ENCODE measurements at regions not wholly inside any gene's neighbourhood (a gene's known extent, or its start where the extent isn't known, plus 50 kb on each side); places are given as distances from the start of the nearest gene placed in this dataset.

DNA sequence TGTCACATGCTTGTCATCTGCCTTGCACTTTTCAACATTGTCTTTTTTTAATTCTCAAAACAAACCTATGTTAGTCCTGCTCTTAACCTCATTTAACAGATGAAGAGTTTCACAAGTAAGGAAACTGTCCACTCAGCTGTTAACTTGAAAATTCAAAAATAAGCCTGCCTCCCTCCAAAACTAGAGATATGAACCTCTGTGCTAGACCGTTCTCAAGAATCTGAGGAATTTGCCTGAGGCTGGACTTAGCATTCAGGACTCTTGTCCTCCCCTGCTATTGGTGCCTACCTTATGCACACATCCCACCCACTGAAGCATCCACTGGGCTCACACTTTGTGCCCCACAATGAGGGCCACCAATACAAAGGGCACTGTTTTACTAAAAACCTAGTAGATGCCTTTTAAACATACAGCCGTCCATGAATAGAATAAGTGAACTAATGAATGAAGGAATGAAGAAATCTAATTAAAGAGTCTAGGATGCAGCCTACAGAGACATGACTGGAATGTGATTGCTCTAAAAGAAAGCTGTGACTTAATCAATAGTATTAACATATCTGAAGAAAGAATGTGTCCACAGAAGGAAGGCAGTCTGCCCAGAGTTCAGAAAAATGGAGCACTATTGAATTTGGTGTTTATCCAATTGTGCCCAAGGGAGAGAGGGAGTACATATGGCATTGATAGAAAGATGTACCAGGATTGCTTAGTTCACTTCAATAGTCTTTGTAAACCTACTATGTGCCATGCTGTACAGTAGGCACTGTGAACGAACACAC, 238.5 kb downstream of the SPTSSA start:
- FAIRE-seq (no peak), DNase-seq (ENCODE audit: low read depth, low spot score) (no peak)
- no peak overlapping the region for H3K4me2 ChIP-seq (ENCODE audit: control insufficient read depth, extremely low read depth, insufficient read depth, low read depth, low read length)
- peaks cover 32% of the 10 kb centered on the region for H3K4me1 ChIP-seq (ENCODE audit: control insufficient read depth, extremely low read depth, insufficient read depth, low read length)
- no peak overlapping the region for H3K9ac ChIP-seq (ENCODE audit: control insufficient read depth, extremely low read depth, insufficient read depth, low read length)
- H3K27me3 ChIP-seq (ENCODE audit: control insufficient read depth, extremely low read depth, insufficient read depth, low read length), result no peaks in the 10 kb centered on the region
- H3K4me3 ChIP-seq (ENCODE audit: control insufficient read depth in 2 of 3, extremely low read depth in 1 of 3, insufficient read depth in 2 of 3, low read depth in 1 of 3, low read length in 3 of 3), result no peak overlapping the region
- no peaks in the 10 kb centered on the region for H3K79me2 ChIP-seq (ENCODE audit: control insufficient read depth, insufficient read depth, low read length)
- no peak overlapping the region for H3K27ac ChIP-seq (ENCODE audit: control insufficient read depth, insufficient read depth, low read length)
- no peaks in the 10 kb centered on the region for H3K9me3 ChIP-seq (ENCODE audit: control insufficient read depth, low read depth, low read length)
- dilution Hi-C loops (cut with MboI; ENCODE audit: extremely low pct_ligation_motif_present, low sequenced_read_pairs), result no loop called here
- no peak overlapping the region for H2AFZ ChIP-seq (ENCODE audit: control insufficient read depth, low read length)
- H3K9me1 ChIP-seq (ENCODE audit: control insufficient read depth, extremely low read depth, insufficient read depth, low read length), result no peaks in the 10 kb centered on the region
- TF ChIP-seq, protein P1, sequence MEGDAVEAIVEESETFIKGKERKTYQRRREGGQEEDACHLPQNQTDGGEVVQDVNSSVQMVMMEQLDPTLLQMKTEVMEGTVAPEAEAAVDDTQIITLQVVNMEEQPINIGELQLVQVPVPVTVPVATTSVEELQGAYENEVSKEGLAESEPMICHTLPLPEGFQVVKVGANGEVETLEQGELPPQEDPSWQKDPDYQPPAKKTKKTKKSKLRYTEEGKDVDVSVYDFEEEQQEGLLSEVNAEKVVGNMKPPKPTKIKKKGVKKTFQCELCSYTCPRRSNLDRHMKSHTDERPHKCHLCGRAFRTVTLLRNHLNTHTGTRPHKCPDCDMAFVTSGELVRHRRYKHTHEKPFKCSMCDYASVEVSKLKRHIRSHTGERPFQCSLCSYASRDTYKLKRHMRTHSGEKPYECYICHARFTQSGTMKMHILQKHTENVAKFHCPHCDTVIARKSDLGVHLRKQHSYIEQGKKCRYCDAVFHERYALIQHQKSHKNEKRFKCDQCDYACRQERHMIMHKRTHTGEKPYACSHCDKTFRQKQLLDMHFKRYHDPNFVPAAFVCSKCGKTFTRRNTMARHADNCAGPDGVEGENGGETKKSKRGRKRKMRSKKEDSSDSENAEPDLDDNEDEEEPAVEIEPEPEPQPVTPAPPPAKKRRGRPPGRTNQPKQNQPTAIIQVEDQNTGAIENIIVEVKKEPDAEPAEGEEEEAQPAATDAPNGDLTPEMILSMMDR (optimal IDR thresholded peaks at IDR 0.05 in 1 of 3, IDR thresholded peaks at IDR 0.05 in 1 of 3, conservative IDR thresholded peaks at IDR 0.05 in 1 of 3; ENCODE audit: extremely low read depth in 1 of 3, insufficient read depth in 2 of 3, low read length in 3 of 3), result no peak
- TF ChIP-seq EZH2 (IDR thresholded peaks at IDR 0.05; ENCODE audit: low read length), result no peak
- no peaks in the 10 kb centered on the region for H3K36me3 ChIP-seq (ENCODE audit: control insufficient read depth in 2 of 2, extremely low read depth in 1 of 2, insufficient read depth in 2 of 2, low read length in 2 of 2)
- H4K20me1 ChIP-seq (ENCODE audit: control insufficient read depth, extremely low read depth, insufficient read depth, low read length), result no peaks in the 10 kb centered on the region

DNA sequence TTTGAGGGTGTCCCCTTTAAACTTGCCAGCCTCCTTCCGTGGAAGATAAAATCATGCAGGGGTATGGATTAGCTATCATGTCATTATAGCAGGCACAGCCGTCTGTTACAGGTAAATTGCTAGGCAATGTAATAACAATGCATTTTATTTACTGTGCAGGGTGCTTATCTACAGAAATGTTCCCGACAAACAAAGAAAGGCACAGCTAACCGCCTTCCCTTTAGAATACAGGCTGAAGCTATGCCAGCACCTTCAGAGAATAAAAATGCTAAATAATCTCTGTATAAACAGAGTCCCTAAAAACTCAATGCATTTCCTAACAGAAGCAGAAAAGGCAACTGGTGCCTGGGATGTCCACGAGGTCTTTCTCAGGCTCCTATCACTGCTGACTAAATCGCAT, 239.2 kb downstream of the SPTSSA start:
- no peaks in the 10 kb centered on the region for H3K9me1 ChIP-seq (ENCODE audit: control insufficient read depth, extremely low read depth, insufficient read depth, low read length)
- H3K4me2 ChIP-seq (ENCODE audit: control insufficient read depth, extremely low read depth, insufficient read depth, low read depth, low read length), result no peak overlapping the region
- FAIRE-seq (peak; percentile 44), DNase-seq (ENCODE audit: low read depth, low spot score) (no peak)
- no peak overlapping the region for H2AFZ ChIP-seq (ENCODE audit: control insufficient read depth, low read length)
- dilution Hi-C loops (cut with MboI; ENCODE audit: extremely low pct_ligation_motif_present, low sequenced_read_pairs), result no loop called here
- no peaks in the 10 kb centered on the region for H4K20me1 ChIP-seq (ENCODE audit: control insufficient read depth, extremely low read depth, insufficient read depth, low read length)
- H3K27ac ChIP-seq (ENCODE audit: control insufficient read depth, insufficient read depth, low read length), result no peak overlapping the region
- peaks cover 31% of the 10 kb centered on the region for H3K4me1 ChIP-seq (ENCODE audit: control insufficient read depth, extremely low read depth, insufficient read depth, low read length)
- no peak for TF ChIP-seq EZH2 (IDR thresholded peaks at IDR 0.05; ENCODE audit: low read length)
- TF ChIP-seq, protein P1 (optimal IDR thresholded peaks at IDR 0.05 in 1 of 3, IDR thresholded peaks at IDR 0.05 in 1 of 3, conservative IDR thresholded peaks at IDR 0.05 in 1 of 3; ENCODE audit: extremely low read depth in 1 of 3, insufficient read depth in 2 of 3, low read length in 3 of 3), result no peak
- no peaks in the 10 kb centered on the region for H3K27me3 ChIP-seq (ENCODE audit: control insufficient read depth, extremely low read depth, insufficient read depth, low read length)
- H3K79me2 ChIP-seq (ENCODE audit: control insufficient read depth, insufficient read depth, low read length), result no peaks in the 10 kb centered on the region
- H3K36me3 ChIP-seq (ENCODE audit: control insufficient read depth in 2 of 2, extremely low read depth in 1 of 2, insufficient read depth in 2 of 2, low read length in 2 of 2), result no peaks in the 10 kb centered on the region
- no peak overlapping the region for H3K9ac ChIP-seq (ENCODE audit: control insufficient read depth, extremely low read depth, insufficient read depth, low read length)
- no peaks in the 10 kb centered on the region for H3K9me3 ChIP-seq (ENCODE audit: control insufficient read depth, low read depth, low read length)
- H3K4me3 ChIP-seq (ENCODE audit: control insufficient read depth in 2 of 3, extremely low read depth in 1 of 3, insufficient read depth in 2 of 3, low read depth in 1 of 3, low read length in 3 of 3), result no peak overlapping the region

All from keratinocyte (primary cell).